ENCODE measurements at regions not wholly inside any gene's neighbourhood (a gene's known extent, or its start where the extent isn't known, plus 50 kb on each side); places are given as distances from the start of the nearest gene placed in this dataset.
A peak's percentile ranks its signal among the peaks of the same experiment; 100 is the strongest.

- DNase-seq: no peak
Measured at GRCh38 chr13:27014406-27015359, 156.9 kb downstream of the USP12 start.

GRCh38 chr13:27012482-27013197 is 159.0 kb downstream of the USP12 start:
- DNase-seq: peak; percentile 32

DNA sequence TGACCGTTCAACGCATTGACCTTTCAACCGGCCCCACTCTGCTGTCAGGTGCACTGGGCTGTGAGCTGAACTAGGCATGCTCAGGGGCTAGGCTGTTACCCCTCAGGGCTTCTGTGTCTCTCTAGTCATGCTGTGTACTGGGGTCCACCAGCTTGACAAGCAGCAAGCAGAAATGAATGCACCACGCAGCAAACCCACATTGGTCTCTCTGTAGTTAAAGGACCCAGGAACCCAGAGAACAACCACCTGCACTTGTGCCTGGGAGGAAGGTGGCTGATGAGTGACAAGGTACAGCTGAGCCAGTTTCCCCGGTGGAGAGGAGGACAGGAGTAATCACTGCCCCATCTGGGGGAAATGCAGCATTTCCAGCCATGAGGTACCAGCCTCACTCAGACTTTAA is 159.9 kb downstream of the USP12 start:
- no peak for DNase-seq

DNA sequence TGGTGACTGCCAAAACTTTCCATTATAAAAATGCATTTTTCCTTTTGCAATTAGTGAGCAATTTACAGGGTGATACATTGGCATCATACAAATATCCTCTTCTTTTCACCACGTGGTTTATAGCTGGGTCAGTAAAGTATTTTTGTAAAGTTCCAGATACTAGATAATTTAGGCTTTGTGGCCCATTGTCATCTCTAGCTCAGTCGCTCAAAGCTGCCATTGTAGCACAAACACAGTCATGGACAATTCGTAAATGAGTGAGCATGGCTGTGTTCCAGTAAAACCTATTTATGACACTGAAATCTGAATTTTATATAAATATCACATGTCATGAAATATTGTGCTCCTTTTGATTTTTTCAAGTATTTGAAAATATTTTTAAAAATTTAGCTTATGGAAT is 162.9 kb downstream of the USP12 start:
- DNase-seq: no peak

GRCh38 chr13:27007166-27007565 is 164.4 kb downstream of the USP12 start:
- DNase-seq: peak; percentile 93

- DNase-seq: peak; percentile 70
Measured at GRCh38 chr13:27006519-27007161, 165.0 kb downstream of the USP12 start.

- no peak for DNase-seq
Measured at GRCh38 chr13:27005976-27006518, 165.6 kb downstream of the USP12 start.

DNA sequence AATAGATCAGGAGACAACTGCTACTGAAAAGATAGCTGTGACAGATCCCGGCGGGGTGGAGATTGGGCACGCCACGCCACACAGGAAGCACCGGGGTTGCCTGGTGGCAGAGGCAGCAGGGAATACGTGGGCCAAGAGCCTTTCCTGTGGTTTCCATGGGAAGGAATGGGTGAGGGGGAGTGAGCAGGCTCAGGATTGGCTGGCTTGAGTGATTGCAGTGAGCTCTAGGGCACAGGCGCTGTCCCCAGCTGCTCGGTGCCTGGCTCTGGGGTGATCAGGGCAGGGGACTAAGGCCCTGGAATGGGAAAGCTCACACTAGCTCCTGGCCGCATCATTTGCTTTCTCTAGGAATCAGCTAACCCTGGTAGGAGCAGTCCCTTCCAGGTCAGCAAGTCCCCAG is 166.1 kb downstream of the USP12 start:
- DNase-seq: no peak

DNA sequence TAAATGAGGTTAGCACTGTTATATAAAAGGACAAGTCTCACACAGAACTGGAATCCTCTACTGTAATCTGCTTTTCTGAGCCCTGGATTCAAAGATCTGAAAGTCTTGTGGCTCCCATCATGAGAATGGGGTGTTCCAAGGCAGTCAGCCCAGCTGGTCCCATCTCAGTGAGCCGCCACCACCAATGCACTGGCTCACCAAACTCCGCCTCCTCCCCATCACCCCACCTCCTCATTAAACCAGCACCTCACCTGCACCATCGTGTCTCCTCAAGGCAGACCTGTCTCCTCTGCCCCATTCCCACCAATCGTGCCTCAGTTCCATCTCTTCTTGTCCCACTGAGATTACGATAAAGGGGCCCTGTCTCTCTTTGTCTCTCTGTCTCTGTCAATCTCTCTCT is 166.7 kb downstream of the USP12 start:
- no peak for DNase-seq

GRCh38 chr13:27004326-27004725 is 167.3 kb downstream of the USP12 start:
- DNase-seq: no peak

DNA sequence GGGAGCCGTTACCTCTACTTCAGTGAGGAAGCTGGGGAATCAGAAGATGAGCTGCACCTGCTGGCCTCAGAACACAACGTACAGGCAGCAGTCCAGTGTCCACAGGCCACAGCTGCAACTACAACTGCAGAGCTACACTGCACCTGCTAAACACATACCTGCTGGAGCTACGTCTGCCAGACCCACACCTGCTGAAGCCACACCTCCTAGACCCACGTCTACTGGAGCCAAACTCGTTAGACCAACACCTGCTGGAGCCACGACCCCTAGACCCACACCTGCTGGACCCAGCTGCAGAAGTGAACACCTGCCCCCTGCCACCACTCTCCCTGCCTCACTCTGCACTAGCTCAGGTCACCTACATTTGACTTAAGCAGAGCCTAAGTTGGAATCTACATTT is 169.9 kb downstream of the USP12 start:
- DNase-seq: no peak

DNA sequence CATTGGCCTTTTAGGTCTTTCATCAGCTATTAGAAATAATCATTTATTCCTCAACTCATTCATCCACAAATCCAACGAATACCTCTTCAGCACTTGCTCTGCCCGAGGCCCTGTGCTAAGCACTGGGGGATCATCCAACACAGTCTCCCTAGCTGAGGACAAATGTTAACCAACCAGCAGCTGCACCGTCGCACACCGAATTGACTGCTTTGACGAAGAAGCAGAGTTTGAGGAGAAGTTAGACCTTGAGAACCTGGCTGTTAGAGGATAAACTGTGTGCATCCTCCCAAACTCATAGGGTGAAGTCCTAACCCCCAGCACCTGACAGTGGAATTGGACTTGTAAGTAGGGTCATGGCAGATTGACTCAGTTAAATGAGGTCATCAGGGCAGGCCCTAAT is 170.9 kb downstream of the USP12 start:
- DNase-seq: no peak

GRCh38 chr13:26999499-26999898 is 172.1 kb downstream of the USP12 start:
- no peak for DNase-seq

GRCh38 chr13:26998292-26998691 is 173.3 kb downstream of the USP12 start:
- no peak for DNase-seq

- no peak for DNase-seq
Measured at GRCh38 chr13:26996965-26997752, 174.5 kb downstream of the USP12 start.

DNA sequence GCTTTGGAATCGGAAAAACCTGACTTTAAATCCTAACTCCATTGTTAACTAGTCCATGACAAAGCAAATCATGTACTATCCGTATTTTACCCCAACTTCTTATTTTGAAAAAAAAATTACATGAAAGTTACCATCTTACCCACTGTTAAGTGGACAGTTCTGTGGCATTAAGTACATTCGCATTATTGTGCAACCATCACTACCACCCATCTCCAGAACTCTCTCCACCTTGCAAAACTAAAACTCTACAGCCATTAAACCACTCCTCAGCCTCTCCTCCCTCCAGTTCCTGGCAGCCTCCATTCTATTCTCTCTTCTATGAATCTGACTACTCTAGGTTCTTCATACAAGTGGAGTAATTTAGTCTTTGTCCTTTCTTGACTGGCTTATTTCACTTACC is 176.5 kb downstream of the USP12 start:
- no peak for DNase-seq

- no peak for DNase-seq
Measured at GRCh38 chr13:26993780-26994179, 177.8 kb downstream of the USP12 start.

GRCh38 chr13:26992951-26993719 is 178.5 kb downstream of the USP12 start:
- DNase-seq: no peak

- DNase-seq: no peak
Measured at GRCh38 chr13:26991508-26992181, 180.0 kb downstream of the USP12 start.

DNA sequence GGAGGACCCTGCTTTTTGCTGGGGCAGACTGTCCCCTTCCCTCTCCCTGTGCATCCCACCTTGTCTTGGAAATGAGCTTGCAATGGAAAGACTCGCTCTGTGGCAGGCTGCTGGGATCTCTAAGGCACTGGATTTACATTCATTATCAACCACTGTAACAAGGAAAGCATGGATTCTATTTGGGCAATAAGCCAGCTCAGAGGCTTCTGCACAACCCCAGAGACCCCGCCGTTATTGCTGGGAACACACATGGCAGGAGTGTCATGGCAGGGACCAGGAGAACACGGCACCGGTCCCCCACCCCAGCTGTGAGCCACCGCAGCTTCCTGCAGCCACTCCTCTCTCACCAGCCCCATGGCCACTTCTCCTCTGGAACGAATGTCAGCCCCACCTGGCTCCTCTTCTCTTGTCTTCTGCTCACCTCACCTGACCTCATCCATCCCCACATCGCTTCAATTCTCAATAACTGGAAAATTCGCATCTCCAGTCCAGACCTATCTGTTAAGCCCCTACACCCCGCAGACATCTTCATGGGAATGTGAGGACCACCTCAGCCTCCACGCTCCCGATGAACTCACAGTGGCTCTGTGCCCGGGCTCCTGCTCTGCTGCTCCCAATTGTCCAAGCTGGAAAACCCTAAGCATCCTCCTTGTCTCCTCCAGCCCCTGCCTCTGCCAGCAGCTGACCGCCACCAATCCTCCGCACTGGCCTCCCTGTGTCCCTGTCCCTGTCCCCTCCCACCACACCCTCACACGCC is 181.5 kb downstream of the USP12 start:
- DNase-seq: no peak

Data from DMS 273 treated with DMSO at 0.1 percent for 48 hours (cell line).